LHCN-M2 (cell line): ENCODE measurements at regions not wholly inside any gene's neighbourhood (a gene's known extent, or its start where the extent isn't known, plus 50 kb on each side); places are given as distances from the start of the nearest gene placed in this dataset.
"Not testable (repeated sequence)": the region's sequence is repeated elsewhere in the genome, so short reads cannot be mapped to it uniquely, and the experiment has no call there.

Experiments used
- DNase-seq: peaks from one replicate; pipeline ENCODE4 v3.0.0-alpha.2; 2012; ENCODE audit warnings: low read depth

GRCh38 chr11:71182791-71183677 lies 69.3 kb downstream of the SHANK2 start:
- DNase-seq: no peak

- DNase-seq: no peak
Measured at GRCh38 chr11:71181566-71181965, 70.8 kb downstream of the SHANK2 start.

- no peak for DNase-seq
Measured at GRCh38 chr11:71180694-71181470, 71.5 kb downstream of the SHANK2 start.

GRCh38 chr11:71179877-71180605 lies 72.3 kb downstream of the SHANK2 start:
- DNase-seq: no peak

GRCh38 chr11:71178076-71178475 lies 74.3 kb downstream of the SHANK2 start:
- peak; percentile 4 for DNase-seq

- DNase-seq: no peak
Measured at GRCh38 chr11:71176812-71177211, 75.6 kb downstream of the SHANK2 start.

GRCh38 chr11:71173709-71174108 lies 78.7 kb downstream of the SHANK2 start:
- DNase-seq: no peak

- DNase-seq: no peak
Measured at GRCh38 chr11:71172680-71173079, 79.7 kb downstream of the SHANK2 start.

- no peak for DNase-seq
Measured at GRCh38 chr11:71171576-71171975, 80.8 kb downstream of the SHANK2 start.

GRCh38 chr11:71170624-71171423 lies 81.6 kb downstream of the SHANK2 start:
- DNase-seq: no peak

- DNase-seq: no peak
Measured at GRCh38 chr11:71169313-71169712, 83.1 kb downstream of the SHANK2 start.

- DNase-seq: not testable (repeated sequence)
Measured at GRCh38 chr11:71167814-71168213, 84.6 kb downstream of the SHANK2 start.

GRCh38 chr11:71165771-71166170 lies 86.6 kb downstream of the SHANK2 start:
- no peak for DNase-seq

- no peak for DNase-seq
Measured at GRCh38 chr11:71164621-71165020, 87.8 kb downstream of the SHANK2 start.

GRCh38 chr11:71164186-71164585 lies 88.2 kb downstream of the SHANK2 start:
- DNase-seq: no peak

GRCh38 chr11:71163371-71163770 lies 89.0 kb downstream of the SHANK2 start:
- no peak for DNase-seq

- no peak for DNase-seq
Measured at GRCh38 chr11:71158936-71159335, 93.4 kb downstream of the SHANK2 start.

- not testable (repeated sequence) for DNase-seq
Measured at GRCh38 chr11:71157676-71158075, 94.7 kb downstream of the SHANK2 start.

- no peak for DNase-seq
Measured at GRCh38 chr11:71156301-71156700, 96.1 kb downstream of the SHANK2 start.

- no peak for DNase-seq
Measured at GRCh38 chr11:71155846-71156245, 96.5 kb downstream of the SHANK2 start.

GRCh38 chr11:71154261-71154805 lies 98.0 kb downstream of the SHANK2 start:
- DNase-seq: no peak
